Left lung (tissue), 4 donors: ENCODE measurements at regions not wholly inside any gene's neighbourhood (a gene's known extent, or its start where the extent isn't known, plus 50 kb on each side); places are given as distances from the start of the nearest gene placed in this dataset.

Experiments
- ATAC-seq: fragments of 200-7000 bp; cut with Tn5 transposase; one replicate; pipeline ENCODE4 v1.9.1; 2020; ENCODE audit warnings: moderate library complexity
- DNase-seq, 4 donors: peaks; one replicate each; pipeline ENCODE4 v3.0.0-alpha.2; 2013 to 2020
- H3K27ac ChIP-seq, 2 donors: fragments of 200-600 bp; sonication (generic) in 1 of 2; one replicate each; pipeline versions ENCODE4 v1.5.0 to v1.8.0; 2020 to 2021
- H3K27me3 ChIP-seq, 2 donors: fragments of 200-600 bp; sonication (generic) in 1 of 2; one replicate each; pipeline versions ENCODE4 v1.5.0 to v1.8.0; 2020 to 2021
- H3K36me3 ChIP-seq, 2 donors: fragments of 200-600 bp; sonication (generic) in 1 of 2; one replicate each; pipeline versions ENCODE4 v1.5.0 to v1.8.0; 2020 to 2021
- H3K4me1 ChIP-seq, 2 donors: fragments of 200-600 bp; one replicate each; pipeline ENCODE4 v1.8.0; 2021
- H3K4me3 ChIP-seq, 2 donors: fragments of 200-600 bp; sonication (generic) in 1 of 2; one replicate each; pipeline versions ENCODE4 v1.5.0 to v1.8.0; 2020 to 2021; ENCODE audit warnings: mild to moderate bottlenecking in 1 of 2
- H3K9me3 ChIP-seq, 2 donors: fragments of 200-600 bp; sonication (generic) in 1 of 2; one replicate each; pipeline versions ENCODE4 v1.5.0 to v1.8.0; 2020 to 2021
- intact Hi-C, 2 donors: fragments of 100-400 bp; cut with DNase I; formaldehyde crosslinking; loops; one replicate each; pipeline versions ENCODE4 v1.11.2 to v1.14.2; 2022
- TF ChIP-seq, protein P1 (sequence below), 2 donors: fragments of 200-600 bp; sonication (generic) in 1 of 2; IDR thresholded peaks; one replicate each; pipeline versions ENCODE4 v1.5.0 to v1.8.0; 2021; ENCODE audit warnings: antibody characterized with exemption in 2 of 2
- donor health status: DM: no; HTN: yes; CAD: no.
- donor health status: DM: no; HTN: no; CAD: no.

DNA sequence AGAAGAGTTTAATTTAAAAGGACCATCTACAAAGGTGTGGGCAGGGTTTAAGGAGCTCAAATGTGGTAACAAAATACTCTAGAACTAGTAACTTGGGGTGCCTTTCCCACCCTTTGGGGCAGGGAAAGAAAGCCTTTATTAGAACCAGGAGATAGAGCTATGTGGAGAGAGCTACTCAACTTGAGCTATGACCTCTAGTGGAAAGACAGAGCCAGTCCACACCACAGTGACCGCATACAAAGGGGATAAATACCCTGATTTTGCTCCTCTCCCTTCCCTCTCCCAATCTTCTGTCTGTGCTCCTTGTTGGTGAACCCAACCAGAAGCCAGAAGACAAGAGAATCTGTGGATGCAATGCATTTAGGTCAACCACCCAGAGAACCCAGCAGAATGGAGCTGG, 54.4 kb upstream of the JAK1 start:
- no peak overlapping the region for H3K27ac ChIP-seq
- no peaks in the 10 kb centered on the region for H3K27me3 ChIP-seq
- no peaks in the 10 kb centered on the region for H3K36me3 ChIP-seq
- TF ChIP-seq, protein P1, sequence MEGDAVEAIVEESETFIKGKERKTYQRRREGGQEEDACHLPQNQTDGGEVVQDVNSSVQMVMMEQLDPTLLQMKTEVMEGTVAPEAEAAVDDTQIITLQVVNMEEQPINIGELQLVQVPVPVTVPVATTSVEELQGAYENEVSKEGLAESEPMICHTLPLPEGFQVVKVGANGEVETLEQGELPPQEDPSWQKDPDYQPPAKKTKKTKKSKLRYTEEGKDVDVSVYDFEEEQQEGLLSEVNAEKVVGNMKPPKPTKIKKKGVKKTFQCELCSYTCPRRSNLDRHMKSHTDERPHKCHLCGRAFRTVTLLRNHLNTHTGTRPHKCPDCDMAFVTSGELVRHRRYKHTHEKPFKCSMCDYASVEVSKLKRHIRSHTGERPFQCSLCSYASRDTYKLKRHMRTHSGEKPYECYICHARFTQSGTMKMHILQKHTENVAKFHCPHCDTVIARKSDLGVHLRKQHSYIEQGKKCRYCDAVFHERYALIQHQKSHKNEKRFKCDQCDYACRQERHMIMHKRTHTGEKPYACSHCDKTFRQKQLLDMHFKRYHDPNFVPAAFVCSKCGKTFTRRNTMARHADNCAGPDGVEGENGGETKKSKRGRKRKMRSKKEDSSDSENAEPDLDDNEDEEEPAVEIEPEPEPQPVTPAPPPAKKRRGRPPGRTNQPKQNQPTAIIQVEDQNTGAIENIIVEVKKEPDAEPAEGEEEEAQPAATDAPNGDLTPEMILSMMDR (IDR thresholded peaks at IDR 0.05), result peak in 1 of 2 donors; percentile 16
- intact Hi-C loops, result no loop called here
- no peak overlapping the region for H3K4me3 ChIP-seq
- H3K9me3 ChIP-seq, result no peaks in the 10 kb centered on the region
- ATAC-seq (peak; percentile 61), DNase-seq (no peak)
- no peaks in the 10 kb centered on the region for H3K4me1 ChIP-seq

DNA sequence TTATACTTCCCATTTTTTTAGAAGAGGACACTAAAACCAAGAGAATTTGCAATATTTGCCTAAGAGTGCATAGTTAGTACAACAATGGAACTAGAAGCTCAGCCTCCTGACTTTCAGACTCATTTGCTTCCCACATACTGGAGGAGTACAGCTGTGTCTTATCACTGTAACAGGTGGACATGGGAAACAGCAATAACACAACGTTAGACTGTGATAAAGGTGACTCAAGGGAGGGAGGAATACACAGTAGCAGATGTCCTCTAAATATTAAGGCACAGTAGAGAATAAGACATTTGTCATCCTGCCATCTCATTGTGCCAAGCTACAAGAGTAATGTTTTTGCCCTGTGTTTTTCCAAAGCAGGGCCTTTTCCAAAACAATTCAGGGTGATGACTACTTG, 55.4 kb upstream of the JAK1 start:
- no peak for DNase-seq
- TF ChIP-seq, protein P1 (IDR thresholded peaks at IDR 0.05), result no peak
- Histone ChIP-seq H3K4me3 (no peak overlapping the region), H3K36me3 (no peaks in the 10 kb centered on the region), H3K9me3 (no peaks in the 10 kb centered on the region), H3K4me1 (peaks cover 0 to 8% of the 10 kb centered on the region in 2 donors), H3K27me3 (no peaks in the 10 kb centered on the region), H3K27ac (no peak overlapping the region)
- no peak for ATAC-seq
- intact Hi-C loops, result no loop called here

DNA sequence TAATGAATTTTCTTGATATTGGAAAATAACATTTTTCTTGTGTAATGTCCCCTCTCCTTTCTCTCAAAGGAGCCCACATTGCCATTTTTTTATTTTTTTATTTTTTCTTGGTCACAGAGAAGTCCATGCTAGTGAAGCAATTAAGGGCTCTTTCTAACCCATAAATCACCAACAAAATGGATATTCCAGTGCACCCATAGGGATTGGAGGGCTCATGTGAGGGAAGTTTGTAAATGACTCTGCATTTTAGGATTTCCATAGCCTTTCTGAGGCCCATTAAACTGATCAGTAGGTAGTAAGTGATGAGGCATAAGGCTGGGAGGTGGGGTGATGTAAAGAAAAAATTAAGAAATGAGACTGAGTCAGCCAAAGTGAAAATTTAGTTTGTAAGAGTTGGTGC, 55.9 kb upstream of the JAK1 start:
- no peak for DNase-seq
- intact Hi-C loops, result no loop called here

DNA sequence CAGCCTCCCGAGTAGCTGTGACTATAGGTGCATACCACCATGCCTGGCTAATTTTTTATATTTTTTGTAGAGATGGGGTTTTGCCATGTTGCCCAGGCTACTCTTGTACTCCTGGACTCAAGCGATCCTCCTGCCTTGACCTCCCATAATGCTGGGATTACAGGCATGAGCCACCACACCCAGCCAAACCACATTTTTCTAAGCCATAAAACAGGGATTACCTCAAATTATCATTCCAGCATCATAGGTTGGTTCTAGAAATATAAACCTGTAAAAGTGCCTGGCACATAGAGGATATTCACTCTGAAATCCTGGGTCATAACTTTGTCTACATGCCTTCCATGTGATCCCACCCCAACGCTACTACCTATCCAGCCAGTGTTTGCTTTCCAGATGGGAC, 59.4 kb upstream of the JAK1 start:
- no peak for DNase-seq
- Histone ChIP-seq H3K27me3 (no peaks in the 10 kb centered on the region), H3K4me3 (no peak overlapping the region), H3K4me1 (peaks cover 0 to 20% of the 10 kb centered on the region in 2 donors), H3K9me3 (no peaks in the 10 kb centered on the region), H3K36me3 (no peaks in the 10 kb centered on the region), H3K27ac (no peak overlapping the region)
- intact Hi-C loops, result no loop called here
- TF ChIP-seq, protein P1 (IDR thresholded peaks at IDR 0.05), result no peak
- no peak for ATAC-seq

More for the DNA sequence above, 55.9 kb upstream of the JAK1 start:
- no peaks in the 10 kb centered on the region for H3K36me3 ChIP-seq
- H3K9me3 ChIP-seq, result no peaks in the 10 kb centered on the region
- H3K27me3 ChIP-seq, result no peaks in the 10 kb centered on the region
- H3K4me1 ChIP-seq, result peaks cover 0 to 8% of the 10 kb centered on the region in 2 donors
- ATAC-seq, result no peak
- no peak overlapping the region for H3K27ac ChIP-seq
- TF ChIP-seq, protein P1 (IDR thresholded peaks at IDR 0.05), result no peak
- H3K4me3 ChIP-seq, result no peak overlapping the region

DNA sequence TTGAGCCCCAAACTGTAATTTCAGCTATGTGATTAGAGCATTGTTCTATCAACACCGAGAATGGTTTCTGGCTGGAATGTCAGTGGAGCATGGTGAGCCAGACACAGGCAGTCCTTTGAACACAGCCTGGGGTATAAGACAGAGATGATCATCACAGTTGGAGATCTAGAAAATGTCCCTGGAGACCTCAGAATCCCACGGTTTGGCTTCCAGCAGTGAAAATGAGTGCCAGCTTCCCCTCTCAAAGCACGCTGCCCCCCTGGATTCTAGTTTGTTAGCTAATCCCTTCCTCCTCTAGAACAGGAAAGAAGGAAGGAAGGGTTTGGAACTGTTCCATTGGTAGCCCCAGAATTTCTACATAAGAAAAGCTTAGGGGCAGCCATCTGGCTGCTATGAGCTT, 59.9 kb upstream of the JAK1 start:
- ATAC-seq (no peak), DNase-seq (no peak)
- Histone ChIP-seq H3K4me1 (peaks cover 0 to 20% of the 10 kb centered on the region in 2 donors), H3K27me3 (no peaks in the 10 kb centered on the region), H3K9me3 (no peaks in the 10 kb centered on the region), H3K4me3 (no peak overlapping the region), H3K27ac (no peak overlapping the region), H3K36me3 (no peaks in the 10 kb centered on the region)
- intact Hi-C loops, result no loop called here
- TF ChIP-seq, protein P1 (IDR thresholded peaks at IDR 0.05), result no peak
